H1 (cell line): ENCODE measurements at regions not wholly inside any gene's neighbourhood (a gene's known extent, or its start where the extent isn't known, plus 50 kb on each side); places are given as distances from the start of the nearest gene placed in this dataset.

Experiments
- CTCF ChIA-PET: fragments of 300-600 bp; sonication (Branson Sonifier 250); formaldehyde crosslinking; loops from one replicate; lab custom pipeline; 2021; ENCODE audit not compliant: partially characterized antibody; lab: Charles Lee
- POLR2A ChIA-PET: fragments of 300-600 bp; sonication (Branson Sonifier 250); formaldehyde crosslinking; loops from one replicate; lab custom pipeline; 2021; ENCODE audit warnings: inconsistent platforms; ENCODE audit not compliant: partially characterized antibody; lab: Charles Lee
- DNase-seq, 2 experiments: peaks; one replicate each; pipeline versions ENCODE4 v3.0.0 to v3.0.0-alpha.2; 2010 to 2022; ENCODE audit warnings: low spot score in 2 of 2, low read depth in 1 of 2, mixed read lengths in 1 of 2
- FAIRE-seq: peaks from 2 replicates; lab custom pipeline; 2011; peaks lifted over from hg19 to GRCh38; lab: Jason Lieb, UNC
- H2AFZ ChIP-seq: 2 replicates; pipeline ENCODE4 v1.8.1; 2012; ENCODE audit warnings: low read length, inconsistent platforms
- H2AK5ac ChIP-seq: 2 replicates; pipeline ENCODE4 v1.6.1; 2013; ENCODE audit warnings: low read depth, low read length
- H2BK120ac ChIP-seq: replicated peaks from 2 replicates; pipeline ENCODE3; 2013; ENCODE audit warnings: low read depth, low read length, inconsistent platforms
- H2BK12ac ChIP-seq: 2 replicates; pipeline ENCODE4 v1.6.1; 2013; ENCODE audit warnings: low read depth, low read length
- H2BK15ac ChIP-seq: 2 replicates; pipeline ENCODE4 v1.6.1; 2013; ENCODE audit warnings: low read length
- H2BK20ac ChIP-seq: 2 replicates; pipeline ENCODE4 v1.6.1; 2013; ENCODE audit warnings: low read length
- H2BK5ac ChIP-seq: 2 replicates; pipeline ENCODE4 v1.6.1; 2013; ENCODE audit warnings: low read depth, low read length
- H3K14ac ChIP-seq: 2 replicates; pipeline ENCODE4 v1.6.1; 2013; ENCODE audit warnings: inconsistent platforms; ENCODE audit not compliant: insufficient read length
- H3K18ac ChIP-seq: 2 replicates; pipeline ENCODE4 v1.6.1; 2013; ENCODE audit warnings: low read length; ENCODE audit errors: extremely low read depth
- H3K23ac ChIP-seq: 2 replicates; pipeline ENCODE4 v1.6.1; 2013; ENCODE audit warnings: inconsistent platforms; ENCODE audit not compliant: insufficient read length
- H3K23me2 ChIP-seq: 2 replicates; pipeline ENCODE4 v1.6.1; 2013; ENCODE audit warnings: low read depth, low read length
- H3K27ac ChIP-seq: 2 replicates; pipeline ENCODE4 v1.6.1; 2011; ENCODE audit warnings: low read depth, low read length, inconsistent platforms
- H3K27me3 ChIP-seq, 4 experiments: replicated peaks in 1 of 4; 1 replicate in 1 of 4; 2 replicates in 3 of 4; pipeline versions ENCODE4 v1.6.1 to v1.8.1; 2011 to 2013; ENCODE audit warnings: low read length in 3 of 4, mild to moderate bottlenecking in 3 of 4, inconsistent platforms in 2 of 4, mixed read lengths in 2 of 4, moderate library complexity in 1 of 4; ENCODE audit not compliant: control insufficient read depth in 3 of 4, insufficient read depth in 3 of 4; ENCODE audit errors: extremely low read depth in 1 of 4
- H3K36me3 ChIP-seq, 4 experiments: 2 replicates each; pipeline versions ENCODE4 v1.6.1 to v1.8.1; 2011 to 2013; ENCODE audit warnings: mild to moderate bottlenecking in 4 of 4, low read length in 3 of 4, moderate library complexity in 2 of 4, control low read depth in 1 of 4, inconsistent platforms in 1 of 4; ENCODE audit not compliant: insufficient read depth in 4 of 4, control insufficient read depth in 2 of 4
- H3K4ac ChIP-seq: replicated peaks from 2 replicates; pipeline ENCODE3; 2013; ENCODE audit warnings: low read length, low read depth, mixed read lengths, inconsistent platforms; ENCODE audit not compliant: insufficient read length
- H3K4me1 ChIP-seq, 4 experiments: replicated peaks in 1 of 4; 1 replicate in 1 of 4; 2 replicates in 3 of 4; pipeline versions ENCODE4 v1.6.1 to v1.8.1; 2011 to 2013; ENCODE audit warnings: low read length in 3 of 4, inconsistent platforms in 2 of 4, mixed read lengths in 1 of 4; ENCODE audit not compliant: insufficient read depth in 4 of 4, control insufficient read depth in 3 of 4
- H3K4me2 ChIP-seq, 2 experiments: 2 replicates each; pipeline versions ENCODE4 v1.6.1 to v1.8.1; 2011 to 2013; ENCODE audit warnings: low read depth in 2 of 2, low read length in 2 of 2, control low read depth in 1 of 2, inconsistent platforms in 1 of 2, mild to moderate bottlenecking in 1 of 2; ENCODE audit not compliant: insufficient read depth in 1 of 2
- H3K4me3 ChIP-seq, 4 experiments: fragments of 200-600, 300-600 bp in 1 of 4; sonication (generic), shearing (Covaris generic), sonication (Bioruptor Twin) in 1 of 4; 2 replicates each; pipeline versions ENCODE4 v1.5.1 to v1.8.1; 2011 to 2016; ENCODE audit warnings: low read length in 4 of 4, low read depth in 3 of 4, control low read depth in 2 of 4, inconsistent platforms in 2 of 4, mild to moderate bottlenecking in 2 of 4, mixed read lengths in 1 of 4, moderate library complexity in 1 of 4; ENCODE audit not compliant: insufficient read depth in 2 of 4; ENCODE audit errors: extremely low read depth in 1 of 4
- H3K56ac ChIP-seq: replicated peaks from 2 replicates; pipeline ENCODE3; 2013; ENCODE audit warnings: low read depth, mild to moderate bottlenecking, mixed read lengths, low read length, inconsistent platforms; ENCODE audit not compliant: insufficient read length
- H3K79me1 ChIP-seq: 2 replicates; pipeline ENCODE4 v1.6.1; 2013; ENCODE audit warnings: low read depth, low read length, control low read depth
- H3K79me2 ChIP-seq, 2 experiments: 2 replicates each; pipeline versions ENCODE4 v1.6.1 to v1.8.1; 2012 to 2013; ENCODE audit warnings: low read length in 2 of 2, mild to moderate bottlenecking in 2 of 2, inconsistent platforms in 1 of 2; ENCODE audit not compliant: insufficient read depth in 2 of 2, control insufficient read depth in 1 of 2
- H3K9ac ChIP-seq, 4 experiments: replicated peaks in 1 of 4; 1 replicate in 1 of 4; 2 replicates in 3 of 4; pipeline versions ENCODE4 v1.6.1 to v1.8.1; 2011 to 2013; ENCODE audit warnings: low read depth in 3 of 4, low read length in 3 of 4, control low read depth in 2 of 4, mild to moderate bottlenecking in 2 of 4, moderate library complexity in 2 of 4, inconsistent platforms in 1 of 4; ENCODE audit errors: extremely low read depth in 1 of 4
- H3K9me3 ChIP-seq, 2 experiments: 2 replicates each; pipeline versions ENCODE4 v1.6.1 to v1.8.1; 2012 to 2013; ENCODE audit warnings: mild to moderate bottlenecking in 2 of 2, moderate library complexity in 2 of 2, control low read depth in 1 of 2, inconsistent platforms in 1 of 2, low read depth in 1 of 2, low read length in 1 of 2, mixed read lengths in 1 of 2; ENCODE audit not compliant: insufficient read depth in 2 of 2
- H4K20me1 ChIP-seq, 2 experiments: replicated peaks in 1 of 2; 2 replicates each; pipeline versions ENCODE3 to v1.8.1; 2011 to 2013; ENCODE audit warnings: inconsistent platforms in 2 of 2, low read length in 2 of 2, mild to moderate bottlenecking in 1 of 2; ENCODE audit not compliant: insufficient read depth in 2 of 2, control insufficient read depth in 1 of 2
- H4K5ac ChIP-seq: 2 replicates; pipeline ENCODE4 v1.6.1; 2013; ENCODE audit warnings: low read length, low read depth, mixed read lengths, inconsistent platforms; ENCODE audit not compliant: insufficient read length
- H4K8ac ChIP-seq: 2 replicates; pipeline ENCODE4 v1.8.0; 2013; ENCODE audit warnings: mild to moderate bottlenecking, moderate library complexity, low read length, inconsistent platforms; ENCODE audit not compliant: insufficient read depth; ENCODE audit errors: extremely low read depth
- H4K91ac ChIP-seq: replicated peaks from 2 replicates; pipeline ENCODE3; 2013; ENCODE audit warnings: low read length, mixed read lengths, inconsistent platforms; ENCODE audit not compliant: insufficient read length
- EP300 ChIP-seq, 2 experiments: IDR thresholded peaks; 1 replicate in 1 of 2; 2 replicates in 1 of 2; pipeline ENCODE4 v1.6.1; 2011 to 2012; ENCODE audit warnings: low read depth in 2 of 2, low read length in 2 of 2, mild to moderate bottlenecking in 2 of 2, borderline replicate concordance in 1 of 2, inconsistent platforms in 1 of 2, moderate library complexity in 1 of 2
- EZH2 ChIP-seq: fragments of 200-600 bp; sonication (generic); IDR thresholded peaks from 2 replicates; pipeline ENCODE4 v1.7.1; 2012; ENCODE audit warnings: low read depth, mild to moderate bottlenecking, moderate library complexity, low read length, inconsistent platforms; ENCODE audit not compliant: severe bottlenecking
- HDAC2 ChIP-seq, 2 experiments: fragments of 300-600 bp in 1 of 2; sonication (generic) in 1 of 2; IDR thresholded peaks; 2 replicates each; pipeline ENCODE4 v1.6.1; 2011 to 2012; ENCODE audit warnings: low read depth in 2 of 2, low read length in 2 of 2, mild to moderate bottlenecking in 2 of 2, moderate library complexity in 2 of 2, borderline replicate concordance in 1 of 2, inconsistent platforms in 1 of 2
- MAFK ChIP-seq: IDR thresholded peaks from 2 replicates; pipeline ENCODE4 v1.6.1; 2012; ENCODE audit warnings: low read depth, mild to moderate bottlenecking, improper control_type of control experiment, low read length
- NRF1 ChIP-seq: IDR thresholded peaks from 2 replicates; pipeline ENCODE4 v1.6.1; 2011; ENCODE audit warnings: mild to moderate bottlenecking, low read depth, low read length, improper control_type of control experiment
- POU5F1 ChIP-seq: IDR thresholded peaks from 2 replicates; pipeline ENCODE4 v1.6.1; 2011; ENCODE audit warnings: low read depth, mild to moderate bottlenecking, low read length, moderate library complexity
- RBBP5 ChIP-seq: IDR thresholded peaks from 2 replicates; pipeline ENCODE4 v1.7.1; 2012; ENCODE audit warnings: low read depth, mild to moderate bottlenecking, inconsistent platforms, low read length, moderate library complexity, borderline replicate concordance
- RNF2 ChIP-seq: fragments of 200-900, 300-1000 bp; sonication (generic); IDR thresholded peaks from 2 replicates; pipeline ENCODE4 v1.7.1; 2016; ENCODE audit warnings: borderline replicate concordance, low read depth, mild to moderate bottlenecking, antibody characterized with exemption, low read length; ENCODE audit not compliant: poor library complexity, severe bottlenecking; ENCODE audit errors: missing control alignments
- SIX5 ChIP-seq: IDR thresholded peaks from 2 replicates; pipeline ENCODE4 v1.6.1; 2011; ENCODE audit warnings: mild to moderate bottlenecking, low read depth, low read length
- SP1 ChIP-seq: IDR thresholded peaks from 2 replicates; pipeline ENCODE4 v1.6.1; 2011; ENCODE audit warnings: low read depth, low read length
- SRF ChIP-seq: IDR thresholded peaks from 2 replicates; pipeline ENCODE4 v1.6.1; 2011; ENCODE audit warnings: mild to moderate bottlenecking, low read depth, low read length, moderate library complexity
- WGBS, 2 experiments: shearing (Covaris generic) in 1 of 2; methylation state at CpG; one replicate each; pipeline versions ENCODE4 v1.1.6 to v1.1.7; 2013 to 2015; ENCODE audit warnings: low lambda C conversion rate in 2 of 2, mixed read lengths in 2 of 2, inconsistent platforms in 1 of 2, low coverage in 1 of 2, missing lambda C conversion rate in 1 of 2; ENCODE audit not compliant: insufficient replicate concordance in 2 of 2, insufficient coverage in 1 of 2, insufficient read length in 1 of 2; ENCODE audit errors: extremely low coverage in 1 of 2, missing lambda C conversion rate in 1 of 2; 5-methylcytosine and 5-hydroxymethylcytosine counted together
- TF ChIP-seq, protein P1 (sequence below): IDR thresholded peaks from 2 replicates; pipeline ENCODE4 v1.6.1; 2011; ENCODE audit warnings: low read depth, mild to moderate bottlenecking, low read length; ENCODE audit not compliant: insufficient read depth
- TF ChIP-seq, protein P2 (sequence below): IDR thresholded peaks from 2 replicates; pipeline ENCODE4 v1.6.1; 2012; ENCODE audit warnings: inconsistent platforms

DNA sequence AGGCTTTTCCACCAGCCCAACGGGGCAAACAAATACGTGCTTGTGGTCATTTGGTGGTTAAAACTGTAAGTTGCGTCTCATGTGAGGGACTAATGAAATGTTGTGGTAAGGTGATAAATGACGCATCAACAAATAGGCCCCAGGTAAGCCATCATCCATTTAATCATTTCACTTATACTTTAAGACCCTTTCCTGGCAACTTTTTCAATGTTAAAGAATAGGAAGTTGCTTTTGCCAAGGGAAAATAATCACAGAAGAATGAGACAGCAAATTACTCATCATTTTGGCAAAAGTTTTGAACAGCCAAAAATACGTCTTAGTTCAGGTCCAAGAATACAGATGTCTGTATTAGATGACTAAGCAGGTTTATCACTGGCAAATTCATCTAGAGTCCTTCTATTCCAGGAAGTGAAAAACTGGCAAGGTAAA, 660.4 kb downstream of the SLITRK1 start:
- H3K23me2 ChIP-seq: no peaks in the 10 kb centered on the region
- H3K79me1 ChIP-seq: no peaks in the 10 kb centered on the region
- no peak for FAIRE-seq
- no peak for DNase-seq
- no peak overlapping the region for H4K8ac ChIP-seq
- WGBS, 2 experiments: 92% methylated on average over 5 of the region's 5 CpGs; no CpG with 5 or more reads in 1 of the 2 experiments
- no peak overlapping the region for H2BK5ac ChIP-seq
- H4K20me1 ChIP-seq: no peaks in the 10 kb centered on the region
- no peak overlapping the region for H2BK15ac ChIP-seq
- no peak overlapping the region for H3K23ac ChIP-seq
- H3K4ac ChIP-seq: no peak overlapping the region
- H2BK20ac ChIP-seq: no peak overlapping the region
- no peaks in the 10 kb centered on the region for H3K36me3 ChIP-seq
- CTCF ChIA-PET: no interaction called here
- no peak overlapping the region for H3K4me3 ChIP-seq
- no peak overlapping the region for H2AK5ac ChIP-seq
- H3K9me3 ChIP-seq: no peaks in the 10 kb centered on the region
- no peak overlapping the region for H3K4me2 ChIP-seq
- H3K4me1 ChIP-seq: no peaks in the 10 kb centered on the region; a peak in 1 of 7 replicates
- H3K56ac ChIP-seq: no peak overlapping the region
- no peak overlapping the region for H3K14ac ChIP-seq
- H4K91ac ChIP-seq: no peak overlapping the region
- no peak overlapping the region for H2BK120ac ChIP-seq
- no peaks in the 10 kb centered on the region; a peak in 1 of 7 replicates for H3K27me3 ChIP-seq
- POLR2A ChIA-PET: no interaction called here
- H3K18ac ChIP-seq: no peak overlapping the region
- H3K9ac ChIP-seq: no peak overlapping the region
- no peaks in the 10 kb centered on the region for H3K79me2 ChIP-seq
- H4K5ac ChIP-seq: no peak overlapping the region
- no peak overlapping the region for H2AFZ ChIP-seq
- no peak overlapping the region for H2BK12ac ChIP-seq
- no peak overlapping the region for H3K27ac ChIP-seq
- TF ChIP-seq NRF1 (no peak), POU5F1 (no peak), MAFK (no peak), RNF2 (no peak), SIX5 (no peak), HDAC2 (IDR thresholded peaks at IDR 0.05; ENCODE audit: borderline replicate concordance in 1 of 2, low read depth in 2 of 2, low read length in 2 of 2) (no peak), RBBP5 (no peak), EZH2 (no peak), SP1 (no peak), EP300 (IDR thresholded peaks at IDR 0.05; ENCODE audit: borderline replicate concordance in 1 of 2, low read depth in 2 of 2, low read length in 2 of 2) (no peak), SRF (no peak)
- TF ChIP-seq, protein P1, sequence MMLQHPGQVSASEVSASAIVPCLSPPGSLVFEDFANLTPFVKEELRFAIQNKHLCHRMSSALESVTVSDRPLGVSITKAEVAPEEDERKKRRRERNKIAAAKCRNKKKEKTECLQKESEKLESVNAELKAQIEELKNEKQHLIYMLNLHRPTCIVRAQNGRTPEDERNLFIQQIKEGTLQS: no peak
- TF ChIP-seq, protein P2, sequence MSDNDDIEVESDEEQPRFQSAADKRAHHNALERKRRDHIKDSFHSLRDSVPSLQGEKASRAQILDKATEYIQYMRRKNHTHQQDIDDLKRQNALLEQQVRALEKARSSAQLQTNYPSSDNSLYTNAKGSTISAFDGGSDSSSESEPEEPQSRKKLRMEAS: no peak
